ENCODE measurements at regions not wholly inside any gene's neighbourhood (a gene's known extent, or its start where the extent isn't known, plus 50 kb on each side); places are given as distances from the start of the nearest gene placed in this dataset.

DNA sequence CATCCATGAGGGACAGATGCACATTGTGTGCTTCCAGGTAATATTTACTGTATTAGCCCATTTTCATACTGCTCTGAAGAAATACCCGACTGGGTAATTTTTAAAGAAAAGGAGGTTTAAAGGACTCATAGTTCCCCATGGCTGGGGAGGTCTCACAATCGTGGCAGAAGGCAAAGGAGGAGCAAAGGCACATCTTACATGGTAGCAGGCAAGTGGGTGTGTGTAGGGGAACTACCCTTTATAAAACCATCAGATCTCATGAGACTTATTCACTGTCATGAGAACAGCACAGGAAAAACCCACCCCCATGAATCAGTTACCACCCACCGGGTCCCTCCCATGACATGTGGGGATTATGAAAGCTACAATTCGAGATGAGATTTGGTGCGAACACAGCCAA is 148.8 kb upstream of the FBXL17 start:
- no peaks in the 10 kb centered on the region for H3K9me2 ChIP-seq (replicated peaks; ENCODE audit: insufficient read depth, low read length)
- H4K20me1 ChIP-seq (ENCODE audit: low read depth, low read length) = no peaks in the 10 kb centered on the region
- H3K4me2 ChIP-seq (ENCODE audit: low read depth, low read length, poor library complexity, severe bottlenecking) = no peak overlapping the region
- no peaks in the 10 kb centered on the region for H3K36me3 ChIP-seq (ENCODE audit: low read length)
- no peak overlapping the region for H3K9ac ChIP-seq (ENCODE audit: low read length)
- no peak for TF ChIP-seq EZH2phosphoT487 (conservative IDR thresholded peaks at IDR 0.05; ENCODE audit: low read length)
- TF ChIP-seq, protein P1, sequence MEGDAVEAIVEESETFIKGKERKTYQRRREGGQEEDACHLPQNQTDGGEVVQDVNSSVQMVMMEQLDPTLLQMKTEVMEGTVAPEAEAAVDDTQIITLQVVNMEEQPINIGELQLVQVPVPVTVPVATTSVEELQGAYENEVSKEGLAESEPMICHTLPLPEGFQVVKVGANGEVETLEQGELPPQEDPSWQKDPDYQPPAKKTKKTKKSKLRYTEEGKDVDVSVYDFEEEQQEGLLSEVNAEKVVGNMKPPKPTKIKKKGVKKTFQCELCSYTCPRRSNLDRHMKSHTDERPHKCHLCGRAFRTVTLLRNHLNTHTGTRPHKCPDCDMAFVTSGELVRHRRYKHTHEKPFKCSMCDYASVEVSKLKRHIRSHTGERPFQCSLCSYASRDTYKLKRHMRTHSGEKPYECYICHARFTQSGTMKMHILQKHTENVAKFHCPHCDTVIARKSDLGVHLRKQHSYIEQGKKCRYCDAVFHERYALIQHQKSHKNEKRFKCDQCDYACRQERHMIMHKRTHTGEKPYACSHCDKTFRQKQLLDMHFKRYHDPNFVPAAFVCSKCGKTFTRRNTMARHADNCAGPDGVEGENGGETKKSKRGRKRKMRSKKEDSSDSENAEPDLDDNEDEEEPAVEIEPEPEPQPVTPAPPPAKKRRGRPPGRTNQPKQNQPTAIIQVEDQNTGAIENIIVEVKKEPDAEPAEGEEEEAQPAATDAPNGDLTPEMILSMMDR (IDR thresholded peaks at IDR 0.05; ENCODE audit: insufficient read depth, low read length, poor library complexity, severe bottlenecking) = no peak
- H3K4me3 ChIP-seq (ENCODE audit: insufficient read depth, low read length, poor library complexity, severe bottlenecking) = no peak overlapping the region
- no peaks in the 10 kb centered on the region for H3F3A ChIP-seq (ENCODE audit: insufficient read depth)
- H2AFZ ChIP-seq (ENCODE audit: low read depth, low read length, severe bottlenecking) = no peak overlapping the region
- H3K27me3 ChIP-seq (ENCODE audit: low read length) = no peaks in the 10 kb centered on the region
- no peak overlapping the region for H3K27ac ChIP-seq (ENCODE audit: low read depth, low read length)
- peaks cover 5% of the 10 kb centered on the region; the same call in 1 of the 2 replicates for H3K9me3 ChIP-seq (ENCODE audit: insufficient read depth, low read length)
- H3K79me2 ChIP-seq (ENCODE audit: insufficient read depth, low read length) = no peaks in the 10 kb centered on the region

DNA sequence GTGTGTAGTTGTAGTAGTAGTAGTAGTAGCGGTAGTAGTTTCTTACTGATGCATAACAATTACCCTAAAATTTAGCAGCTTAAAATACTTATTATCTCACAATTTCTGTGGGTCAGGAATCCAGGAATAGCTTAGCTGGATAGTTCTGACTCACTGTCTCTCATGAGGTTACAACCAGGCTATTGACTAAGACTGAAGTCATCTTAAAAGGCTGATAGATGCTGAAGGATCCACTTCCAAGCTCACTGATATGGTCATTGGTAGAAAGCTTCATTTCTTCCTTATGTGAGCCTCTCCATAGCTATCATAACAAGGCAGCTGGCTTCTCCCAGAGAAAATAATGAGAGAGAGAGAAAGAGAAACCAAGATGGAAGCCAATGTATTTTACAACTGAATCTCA is 147.5 kb upstream of the FBXL17 start:
- TF ChIP-seq, protein P1 (IDR thresholded peaks at IDR 0.05; ENCODE audit: insufficient read depth, low read length, poor library complexity, severe bottlenecking) = no peak
- no peak for TF ChIP-seq EZH2phosphoT487 (conservative IDR thresholded peaks at IDR 0.05; ENCODE audit: low read length)
- no peak overlapping the region for H3K27ac ChIP-seq (ENCODE audit: low read depth, low read length)
- no peaks in the 10 kb centered on the region for H4K20me1 ChIP-seq (ENCODE audit: low read depth, low read length)
- no peak overlapping the region for H3K4me2 ChIP-seq (ENCODE audit: low read depth, low read length, poor library complexity, severe bottlenecking)
- no peaks in the 10 kb centered on the region for H3K9me2 ChIP-seq (replicated peaks; ENCODE audit: insufficient read depth, low read length)
- H3K36me3 ChIP-seq (ENCODE audit: low read length) = no peaks in the 10 kb centered on the region
- no peak overlapping the region for H3K4me3 ChIP-seq (ENCODE audit: insufficient read depth, low read length, poor library complexity, severe bottlenecking)
- H3K79me2 ChIP-seq (ENCODE audit: insufficient read depth, low read length) = no peaks in the 10 kb centered on the region
- H3K27me3 ChIP-seq (ENCODE audit: low read length) = no peaks in the 10 kb centered on the region
- H3K9ac ChIP-seq (ENCODE audit: low read length) = no peak overlapping the region
- H2AFZ ChIP-seq (ENCODE audit: low read depth, low read length, severe bottlenecking) = no peak overlapping the region
- no peaks in the 10 kb centered on the region for H3F3A ChIP-seq (ENCODE audit: insufficient read depth)
- H3K9me3 ChIP-seq (ENCODE audit: insufficient read depth, low read length) = peaks cover 5% of the 10 kb centered on the region; the same call in 1 of the 2 replicates

DNA sequence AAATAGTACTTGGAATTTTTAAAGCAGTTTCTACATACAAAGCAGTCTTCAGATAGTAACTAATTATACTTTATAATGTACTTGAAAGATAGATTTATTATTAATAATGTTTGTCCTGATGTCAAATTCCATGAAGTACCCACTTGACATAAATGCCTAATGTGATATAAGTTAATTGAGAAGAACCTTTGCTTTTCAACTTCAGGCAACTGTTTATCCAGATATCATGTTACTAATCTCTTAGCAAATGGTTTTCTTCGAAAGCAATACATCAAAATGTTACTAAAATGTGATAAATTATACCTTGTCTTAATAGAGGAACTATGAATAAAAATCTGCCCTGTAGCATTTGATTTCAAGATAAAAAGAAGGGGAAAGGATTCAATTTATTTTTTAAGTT is 146.8 kb upstream of the FBXL17 start:
- Histone ChIP-seq H3K79me2 (ENCODE audit: insufficient read depth, low read length) (no peaks in the 10 kb centered on the region), H2AFZ (ENCODE audit: low read depth, low read length, severe bottlenecking) (no peak overlapping the region), H3K27me3 (ENCODE audit: low read length) (no peaks in the 10 kb centered on the region), H3K27ac (ENCODE audit: low read depth, low read length) (no peak overlapping the region), H3K4me2 (ENCODE audit: low read depth, low read length, poor library complexity, severe bottlenecking) (no peak overlapping the region), H3K4me3 (ENCODE audit: insufficient read depth, low read length, poor library complexity, severe bottlenecking) (no peak overlapping the region), H3K9me3 (ENCODE audit: insufficient read depth, low read length) (peaks cover 5% of the 10 kb centered on the region; the same call in 1 of the 2 replicates), H3F3A (ENCODE audit: insufficient read depth) (no peaks in the 10 kb centered on the region), H3K9ac (ENCODE audit: low read length) (no peak overlapping the region), H4K20me1 (ENCODE audit: low read depth, low read length) (no peaks in the 10 kb centered on the region), H3K36me3 (ENCODE audit: low read length) (no peaks in the 10 kb centered on the region), H3K9me2 (replicated peaks; ENCODE audit: insufficient read depth, low read length) (no peaks in the 10 kb centered on the region)
- TF ChIP-seq, protein P1 (IDR thresholded peaks at IDR 0.05; ENCODE audit: insufficient read depth, low read length, poor library complexity, severe bottlenecking) = no peak
- no peak for TF ChIP-seq EZH2phosphoT487 (conservative IDR thresholded peaks at IDR 0.05; ENCODE audit: low read length)

All from SU-DHL-6 (cell line).